ENCODE measurements at regions not wholly inside any gene's neighbourhood (a gene's known extent, or its start where the extent isn't known, plus 50 kb on each side); places are given as distances from the start of the nearest gene placed in this dataset.

DNA sequence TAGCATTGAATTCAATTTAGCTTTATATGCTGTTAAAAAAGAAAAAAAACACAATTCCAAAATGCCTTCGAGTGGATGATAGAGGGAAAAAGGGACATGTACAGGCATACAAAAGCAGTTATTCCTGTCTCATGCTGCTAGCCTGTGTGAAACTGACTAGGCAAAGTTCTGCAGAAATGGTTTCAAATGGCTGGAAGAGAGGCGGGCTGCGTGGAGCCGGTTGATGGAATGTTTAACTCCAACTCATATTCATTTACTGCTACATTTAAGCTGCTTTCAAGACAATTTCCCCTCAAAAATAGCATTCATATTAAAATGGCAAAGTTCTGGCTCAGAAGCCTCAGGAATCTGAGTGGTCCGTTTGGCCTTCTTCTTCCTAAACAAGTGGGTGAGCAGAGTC is 143.8 kb upstream of the PPARGC1A start:
- DNase-seq, result no peak

DNA sequence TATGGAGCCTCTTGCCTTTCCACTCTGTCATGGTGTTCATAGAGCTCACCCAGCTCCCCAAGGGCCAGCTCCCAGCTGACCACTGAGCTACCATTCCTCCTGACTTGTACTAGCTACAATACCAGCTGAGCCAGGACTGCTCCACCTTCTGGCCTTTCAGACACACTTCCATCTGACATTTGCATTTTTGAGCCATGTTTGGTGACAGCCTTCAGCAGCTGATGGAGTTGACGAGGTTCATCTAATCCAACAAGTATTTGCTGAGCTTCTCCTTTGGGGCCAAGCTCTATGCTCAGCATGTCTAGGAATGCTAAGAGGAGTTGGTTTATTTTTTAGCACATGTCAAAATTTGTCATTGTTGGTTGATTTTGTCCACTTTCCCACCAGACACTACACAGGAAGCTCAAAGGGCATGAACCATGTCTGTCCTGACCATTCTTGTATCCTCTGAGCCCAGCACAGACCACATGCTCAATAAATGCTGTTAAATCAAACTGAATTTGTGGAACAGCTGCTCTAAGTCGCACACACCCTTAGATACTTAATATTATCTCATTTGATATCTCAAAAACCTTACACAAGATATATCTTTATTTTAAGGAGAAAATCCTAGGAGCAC is 142.6 kb upstream of the PPARGC1A start:
- DNase-seq, result no peak

DNA sequence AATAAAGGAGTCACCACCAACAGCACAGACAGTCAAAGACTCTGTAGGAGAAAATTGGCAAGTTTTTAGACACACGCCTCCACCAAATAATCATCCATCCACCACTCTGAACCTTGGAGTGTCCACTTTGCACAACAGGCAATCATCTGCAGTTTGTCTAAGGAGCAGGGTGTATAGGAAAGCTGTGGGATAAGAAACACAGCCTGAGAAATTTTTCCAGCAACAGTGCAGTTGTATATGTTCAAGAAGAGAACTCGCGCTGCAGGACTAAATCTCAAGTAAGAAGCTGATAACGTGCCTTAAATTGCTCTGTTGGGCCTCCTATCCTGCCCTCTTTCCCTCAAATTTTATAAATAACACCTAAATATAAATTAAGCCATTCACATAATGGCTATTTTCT is 136.7 kb upstream of the PPARGC1A start:
- no peak for DNase-seq

DNA sequence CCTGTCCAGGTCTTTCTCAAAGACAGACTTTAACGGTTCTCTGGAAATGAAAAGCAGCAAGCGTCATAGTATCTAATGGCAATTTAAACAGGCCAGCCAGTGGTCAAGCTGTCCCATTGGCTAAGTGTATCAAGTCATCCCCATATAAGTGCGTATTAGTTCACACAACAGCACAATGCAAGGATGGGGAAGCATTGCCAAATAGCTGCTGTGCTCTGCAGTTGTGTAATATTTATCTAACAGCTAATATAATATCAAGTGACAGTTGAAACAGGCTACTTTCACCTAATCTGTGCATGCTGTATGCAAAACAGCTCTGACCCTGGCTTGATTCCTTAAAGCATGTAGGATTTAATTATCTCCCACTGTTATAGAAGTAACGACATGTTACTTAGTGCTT is 134.8 kb upstream of the PPARGC1A start:
- DNase-seq, result no peak

DNA sequence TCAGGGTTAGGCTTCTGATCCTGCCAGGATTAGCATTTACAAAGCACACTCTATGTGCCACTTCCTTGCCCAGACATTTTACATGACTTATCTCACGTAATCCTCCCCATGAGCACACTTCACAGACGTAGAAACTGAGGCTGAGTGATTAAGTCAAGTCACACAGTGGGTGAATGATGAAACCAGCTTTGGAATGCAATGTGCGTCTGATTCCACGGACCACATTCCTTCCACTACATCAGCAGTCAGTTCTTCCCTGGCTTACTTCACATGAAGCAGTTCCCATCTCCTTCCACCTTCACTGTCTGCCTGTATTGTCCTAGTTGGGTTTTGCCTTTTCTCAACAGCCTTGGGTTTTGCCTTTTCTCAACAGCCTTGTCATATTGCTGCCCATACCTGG is 134.3 kb upstream of the PPARGC1A start:
- no peak for DNase-seq

DNA sequence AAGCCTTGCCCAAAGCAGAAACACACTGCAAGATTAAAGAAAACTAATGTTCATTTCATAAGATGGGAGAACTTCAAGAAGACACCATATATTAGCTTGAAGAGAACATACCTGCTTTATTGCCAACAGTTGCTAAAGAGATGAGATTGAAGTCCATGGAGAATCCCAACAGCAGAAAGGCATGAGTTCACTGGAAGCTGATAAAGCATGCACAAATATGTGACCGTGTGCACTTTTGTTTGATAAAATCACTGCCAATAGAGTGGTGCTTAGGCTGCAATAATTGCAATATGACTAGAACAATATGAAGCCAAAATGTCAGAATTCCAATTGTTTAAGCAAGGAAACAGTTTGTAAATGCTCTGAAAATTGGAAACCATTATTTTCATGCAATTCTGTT is 125.9 kb upstream of the PPARGC1A start:
- no peak for DNase-seq

DNA sequence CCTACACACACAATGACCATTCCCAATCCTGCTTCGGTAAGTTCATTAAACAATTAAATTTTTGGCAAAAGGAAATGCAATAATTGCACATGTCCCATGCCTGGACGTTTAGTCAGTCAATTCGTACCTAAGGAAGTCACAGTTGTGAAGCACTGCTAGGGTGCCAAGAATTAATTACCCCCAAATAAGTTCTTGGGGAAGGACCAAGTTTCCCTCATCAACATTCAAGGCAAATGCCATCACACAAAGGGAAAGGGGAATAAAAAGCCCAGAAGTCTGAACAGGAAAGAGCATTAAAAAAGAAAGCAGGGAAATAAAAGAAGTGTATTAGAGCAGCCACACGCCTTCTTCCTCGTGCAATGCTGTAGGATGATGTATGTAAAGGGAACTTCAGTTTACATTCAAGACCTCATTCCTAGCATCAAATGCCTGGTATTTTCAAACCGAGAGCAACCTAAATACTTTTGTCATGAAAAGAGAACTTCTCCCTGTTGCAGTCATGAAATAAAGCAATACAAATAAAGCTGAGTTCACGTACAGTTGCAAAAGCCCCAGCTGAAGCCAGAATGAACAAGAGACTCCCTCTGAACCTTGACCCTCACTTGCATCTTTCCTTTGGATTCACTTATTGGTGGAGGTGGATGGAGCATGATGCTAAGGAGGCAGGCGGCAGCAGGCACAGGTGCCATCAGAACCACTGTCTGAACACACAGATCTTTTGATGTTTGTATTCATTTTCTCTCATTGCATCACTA is 124.0 kb upstream of the PPARGC1A start:
- no peak for DNase-seq

DNA sequence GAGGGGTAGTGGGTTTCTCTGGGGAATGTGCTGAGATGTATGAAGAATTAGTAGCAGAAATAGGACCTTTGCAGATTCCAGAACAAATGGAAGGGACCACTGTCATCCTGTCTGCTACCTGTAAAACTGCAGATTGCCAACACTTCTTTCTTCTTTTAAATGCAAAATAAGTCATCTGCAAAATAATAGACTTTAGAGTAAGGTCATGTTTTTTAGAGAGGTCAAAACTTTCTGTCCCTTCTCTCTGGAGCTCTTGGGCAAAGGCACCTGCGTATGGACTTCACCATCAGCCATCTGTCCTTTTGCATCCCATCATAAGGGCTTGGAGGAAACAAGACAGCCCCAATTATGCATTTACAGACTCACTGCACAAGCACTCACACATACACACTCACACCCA is 121.1 kb upstream of the PPARGC1A start:
- DNase-seq, result no peak

DNA sequence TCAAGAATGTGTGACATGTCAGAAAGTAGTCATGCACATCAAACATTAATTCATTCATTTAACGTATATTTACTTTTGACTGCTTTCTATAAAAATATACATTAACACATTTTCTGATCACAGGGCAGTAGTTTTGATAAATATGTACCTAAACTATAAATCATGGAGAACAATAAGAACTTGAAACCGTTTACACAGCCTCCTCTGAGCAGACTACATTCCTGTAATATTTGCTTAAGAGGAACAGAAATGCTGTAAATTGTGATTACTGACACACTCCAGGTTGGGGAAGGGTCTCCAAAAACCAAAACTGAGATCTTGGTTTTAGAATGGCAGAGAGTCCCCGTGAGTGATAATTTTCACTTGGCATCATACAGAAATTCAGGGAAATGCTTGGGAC is 120.7 kb upstream of the PPARGC1A start:
- DNase-seq, result no peak

DNA sequence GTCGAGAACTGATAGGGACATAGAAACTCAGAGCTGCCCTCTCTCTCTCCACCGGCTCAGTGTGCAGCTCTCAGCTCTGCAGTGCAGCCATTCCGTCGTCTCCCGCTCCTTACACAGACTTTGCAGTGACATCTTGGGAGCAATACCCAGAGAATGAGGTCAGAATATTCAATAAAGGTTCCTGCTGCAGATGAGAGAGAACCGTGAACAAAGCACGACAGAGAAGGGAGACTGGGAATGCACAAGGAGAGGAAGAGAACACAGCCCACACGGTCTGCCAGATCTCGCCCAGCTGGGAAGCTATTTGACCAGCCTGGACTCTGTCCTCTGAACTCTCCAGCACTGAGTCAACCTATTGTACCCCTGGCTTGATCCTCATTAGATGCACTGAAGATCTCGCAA is 118.0 kb upstream of the PPARGC1A start:
- DNase-seq, result no peak

DNA sequence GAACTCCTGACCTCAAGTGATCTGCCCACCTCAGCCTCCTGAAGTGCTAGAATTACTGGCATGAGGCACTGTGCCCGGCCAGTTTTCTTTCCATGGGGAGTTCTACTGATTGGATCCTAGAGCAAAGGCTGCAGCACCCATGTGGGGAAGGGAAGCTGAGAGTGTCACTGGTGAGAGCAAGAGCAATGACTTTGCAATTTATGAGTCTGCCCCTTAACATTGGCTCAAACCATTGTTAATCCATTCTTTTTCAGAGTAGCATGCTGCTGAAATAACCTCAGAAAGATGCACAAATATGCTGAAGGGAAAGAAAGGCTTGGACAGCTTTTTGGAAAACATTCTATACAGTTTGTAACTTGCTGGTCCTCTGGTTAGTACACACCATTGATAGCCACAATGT is 116.4 kb upstream of the PPARGC1A start:
- DNase-seq, result no peak

DNA sequence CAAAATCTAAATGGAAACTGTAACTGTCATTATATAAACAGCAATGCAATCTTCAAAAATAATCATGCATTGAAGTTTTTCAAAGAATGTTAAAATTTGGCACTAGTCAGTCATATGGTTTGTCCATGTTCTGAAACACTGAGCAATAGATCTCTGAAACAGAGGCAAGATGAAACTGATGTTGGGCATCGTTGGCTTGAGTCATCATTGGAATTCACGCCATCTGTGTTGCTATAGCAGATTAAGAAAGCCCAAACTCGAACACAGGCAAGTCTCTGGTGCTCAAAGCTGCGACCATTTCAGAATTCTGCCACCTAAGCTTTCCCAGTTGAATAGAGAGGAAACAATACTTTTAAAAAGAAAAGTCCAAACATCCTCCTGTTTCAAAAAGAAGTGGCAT is 114.1 kb upstream of the PPARGC1A start:
- DNase-seq, result no peak

DNA sequence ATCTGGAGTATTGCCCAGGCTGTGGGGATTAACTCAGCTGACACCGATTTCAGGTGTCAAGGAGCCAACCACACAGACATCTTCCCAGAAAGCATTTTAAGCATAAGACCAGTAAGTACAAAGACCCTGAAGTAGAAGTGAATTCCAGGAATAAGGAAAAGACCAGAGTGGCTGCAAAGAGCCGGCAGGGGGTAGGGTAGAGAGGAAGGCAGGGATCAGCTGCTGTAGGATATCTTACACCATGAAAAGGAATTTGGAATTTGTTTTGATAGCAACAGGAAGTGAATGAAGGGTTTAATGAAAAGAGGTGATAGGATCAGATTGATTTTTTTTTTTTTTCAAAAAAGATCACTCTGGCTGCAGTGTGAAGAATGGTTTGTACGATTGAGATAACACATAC is 113.6 kb upstream of the PPARGC1A start:
- no peak for DNase-seq

DNA sequence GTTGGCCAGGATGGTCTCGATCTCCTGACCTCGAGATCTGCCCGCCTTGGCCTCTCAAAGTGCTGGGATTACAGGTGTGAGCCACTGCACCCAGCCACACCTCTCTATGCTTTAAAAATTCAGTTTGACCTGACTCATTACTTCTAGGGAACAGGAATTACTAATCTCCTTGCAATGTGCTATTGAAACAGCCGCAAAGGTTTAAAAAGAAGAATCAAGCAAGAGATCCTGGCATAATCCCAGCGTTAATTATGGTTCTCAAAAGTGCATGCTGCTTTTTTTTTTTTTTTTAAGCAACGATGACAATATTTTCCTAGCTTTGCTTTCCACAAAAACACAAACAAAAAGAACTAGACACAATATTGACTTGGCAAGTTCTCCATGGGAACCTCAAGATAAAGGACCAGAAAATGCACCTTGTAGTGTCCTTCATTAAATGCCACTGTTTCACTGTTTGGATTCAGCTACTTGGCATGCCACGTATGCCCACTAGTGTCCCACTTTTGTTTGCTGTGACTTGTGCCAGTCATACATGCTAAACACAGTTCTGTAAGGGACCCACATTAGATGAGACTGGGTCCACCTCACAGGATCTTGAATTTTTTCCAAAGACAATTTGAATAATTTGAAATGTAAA is 112.6 kb upstream of the PPARGC1A start:
- no peak for DNase-seq

DNA sequence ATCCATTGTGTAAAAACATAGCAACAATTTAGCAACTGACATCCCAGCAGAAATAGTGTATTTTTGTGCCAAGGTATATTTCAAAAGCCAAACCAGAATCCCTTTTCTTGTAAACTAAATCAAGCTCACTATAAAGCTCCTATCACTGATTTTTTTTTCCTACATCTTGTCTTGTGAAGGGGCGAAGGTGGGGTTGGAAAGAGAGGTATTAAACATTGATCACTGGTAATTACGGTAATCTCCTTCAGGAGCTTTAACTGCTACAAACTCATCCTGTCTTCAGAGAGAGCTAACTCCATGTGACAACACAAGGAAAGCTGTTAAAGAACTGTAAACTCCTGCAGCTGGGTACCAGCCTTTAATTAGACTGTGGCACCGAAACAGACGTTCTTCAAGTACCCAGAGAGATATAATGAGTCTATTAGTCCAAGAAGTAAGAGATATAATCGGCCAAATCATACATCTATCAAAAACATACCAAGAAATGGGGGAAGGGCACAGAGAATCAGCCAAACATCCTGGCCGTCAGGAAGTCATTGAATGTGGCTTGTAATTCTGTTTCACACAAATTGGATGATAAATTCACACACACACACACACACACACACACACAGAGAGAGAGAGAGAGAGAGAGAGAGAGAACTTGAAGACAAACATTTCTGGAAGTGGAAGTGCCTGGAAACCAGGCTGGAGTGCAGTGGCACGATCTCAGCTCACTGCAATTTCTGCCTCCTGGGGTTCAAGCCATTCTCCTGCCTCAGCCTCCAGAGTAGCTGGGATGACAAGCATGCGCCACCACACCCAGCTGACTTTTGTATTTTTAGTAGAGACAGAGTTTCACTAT is 111.9 kb upstream of the PPARGC1A start:
- DNase-seq, result no peak

DNA sequence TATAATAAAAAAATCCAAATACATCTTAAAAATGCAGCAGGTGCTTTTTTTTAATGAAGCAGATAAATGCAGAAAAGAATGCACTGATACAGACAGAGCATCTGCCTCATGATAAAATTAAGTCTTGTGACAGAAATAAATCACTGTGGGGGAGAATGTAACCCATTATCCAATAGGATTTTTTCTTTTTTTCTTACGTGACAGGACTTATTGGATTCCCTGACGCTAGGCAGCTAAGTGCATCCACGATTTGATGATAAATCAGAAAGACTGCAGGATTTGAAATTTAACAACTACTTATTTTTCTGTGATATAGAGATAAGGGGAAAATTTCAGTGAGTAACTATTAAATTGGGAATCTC is 110.6 kb upstream of the PPARGC1A start:
- no peak for DNase-seq

DNA sequence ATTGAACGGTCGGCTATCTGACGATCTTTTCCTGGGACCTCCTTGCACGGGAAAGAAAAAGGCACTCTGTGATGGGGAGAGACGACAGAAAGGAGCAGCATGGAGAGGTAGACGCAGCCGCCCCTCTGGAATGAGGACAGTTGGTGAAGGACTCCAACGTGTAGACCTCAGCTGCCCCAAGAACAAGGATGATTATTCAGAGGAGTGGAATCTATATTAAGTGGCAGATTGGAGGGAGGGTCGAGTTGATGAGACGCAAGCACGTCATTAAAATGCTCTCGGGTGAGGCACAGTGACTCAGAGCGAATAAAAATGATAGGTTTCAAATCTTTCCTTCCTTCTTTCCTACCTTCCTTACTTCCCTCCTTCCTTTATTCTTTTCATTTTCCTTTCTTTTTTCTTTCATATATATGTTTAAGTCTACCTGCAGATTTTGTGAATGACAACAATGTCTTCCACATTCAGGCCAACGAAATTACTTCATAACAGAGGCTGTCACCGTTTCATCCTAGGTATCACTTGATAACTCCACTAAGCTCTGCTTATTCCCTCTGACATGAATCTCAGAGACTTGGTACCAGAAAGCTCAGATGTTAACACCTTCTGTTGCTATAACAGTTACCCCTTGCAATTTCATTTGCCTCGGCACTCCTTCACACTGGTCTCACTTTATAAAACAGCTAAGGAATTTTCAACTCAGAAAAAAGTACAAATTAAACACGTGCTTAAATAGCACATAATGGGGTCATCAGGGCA is 110.0 kb upstream of the PPARGC1A start:
- DNase-seq, result no peak

DNA sequence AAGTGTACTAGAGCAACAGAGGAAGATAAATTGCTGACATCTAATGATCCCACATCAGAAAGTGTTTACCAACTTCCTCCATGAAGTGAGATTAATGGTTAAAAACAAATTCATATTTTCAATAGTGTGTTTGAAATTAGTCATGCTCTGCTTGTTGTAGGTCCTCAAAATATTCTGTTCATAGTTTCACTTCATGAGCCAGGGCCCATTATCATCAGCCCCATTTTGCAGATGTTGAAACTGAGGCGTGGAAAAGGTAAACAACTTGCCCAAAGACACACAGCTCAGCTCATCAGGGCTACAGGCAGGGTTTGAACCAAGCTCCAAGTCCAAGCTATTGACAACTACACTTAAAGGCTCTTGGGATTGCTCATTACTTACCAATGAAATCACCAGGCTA is 103.5 kb upstream of the PPARGC1A start:
- DNase-seq, result no peak

DNA sequence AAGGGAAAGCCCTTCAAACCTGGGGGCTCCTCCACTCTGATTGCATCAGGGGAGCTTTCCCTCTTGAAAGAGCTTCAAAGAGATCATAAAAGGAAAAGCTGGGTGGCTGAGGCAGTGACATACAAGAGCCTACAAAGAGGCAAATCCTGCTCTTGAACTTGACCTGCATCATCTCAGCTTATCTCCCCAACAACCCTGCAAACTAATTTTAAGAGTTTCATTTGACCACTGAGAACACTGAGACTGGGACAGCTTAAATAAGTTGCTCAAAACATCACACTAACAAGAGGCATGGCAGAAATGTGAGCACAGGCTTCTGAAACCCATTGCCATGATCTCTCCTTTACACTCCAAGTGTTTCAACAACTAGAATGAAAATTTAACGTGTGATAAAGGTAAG is 101.6 kb upstream of the PPARGC1A start:
- DNase-seq, result no peak

DNA sequence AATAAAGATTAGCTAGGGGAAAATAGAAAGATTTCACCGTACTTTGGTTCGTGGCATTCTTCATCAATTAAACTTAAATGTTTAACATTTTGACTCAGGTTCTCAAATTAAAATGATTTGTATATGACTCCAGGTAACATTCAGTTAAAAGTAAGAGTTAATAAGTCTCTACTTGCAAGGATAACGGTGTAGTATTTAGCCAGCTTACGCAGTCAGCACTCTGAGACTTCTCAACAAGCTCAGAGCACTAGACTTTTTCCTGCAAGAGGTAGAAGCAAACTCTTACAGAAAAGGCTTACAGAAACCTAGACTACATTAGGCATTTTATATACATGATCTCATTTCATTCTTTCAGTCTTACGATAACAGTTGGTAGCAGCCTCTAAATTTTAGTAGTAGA is 96.4 kb upstream of the PPARGC1A start:
- DNase-seq, result no peak

DNA sequence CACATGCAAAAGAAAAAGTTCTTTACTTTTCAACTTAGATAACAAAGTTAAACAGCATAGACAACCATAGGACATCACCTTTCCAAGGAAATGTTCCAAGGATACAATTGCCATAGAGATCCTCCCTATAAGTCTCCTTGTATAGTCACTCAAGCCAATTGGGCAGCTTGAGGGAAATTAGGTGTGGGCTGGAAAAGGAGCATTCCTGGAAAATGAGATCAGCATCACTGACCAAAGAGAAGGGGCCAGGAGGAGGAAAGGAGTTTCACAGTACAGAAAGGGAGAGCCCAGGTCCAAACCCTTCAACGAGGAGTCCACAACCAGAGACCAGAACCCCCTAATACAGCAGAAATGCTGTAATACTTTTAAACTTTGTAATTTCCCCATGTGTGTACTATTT is 91.5 kb upstream of the PPARGC1A start:
- no peak for DNase-seq

DNA sequence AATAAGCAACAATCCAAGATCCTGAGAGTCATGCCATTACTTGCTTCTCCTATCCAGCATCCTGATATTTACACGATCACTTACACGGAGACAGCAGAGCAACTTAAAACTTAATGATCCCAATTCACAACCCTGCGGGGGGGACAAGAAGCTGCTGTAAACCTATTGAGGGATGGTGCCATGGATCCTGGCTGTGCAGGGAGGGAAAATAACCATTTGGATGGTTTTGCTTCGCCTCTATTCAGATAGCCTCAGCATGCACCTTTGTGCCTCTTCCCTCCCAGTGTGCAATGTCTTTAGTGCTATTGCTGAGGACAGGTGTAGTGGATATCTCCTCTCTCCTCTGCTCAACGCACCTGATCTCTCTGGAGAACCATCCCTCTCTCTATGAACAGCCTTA is 89.7 kb upstream of the PPARGC1A start:
- DNase-seq, result no peak

DNA sequence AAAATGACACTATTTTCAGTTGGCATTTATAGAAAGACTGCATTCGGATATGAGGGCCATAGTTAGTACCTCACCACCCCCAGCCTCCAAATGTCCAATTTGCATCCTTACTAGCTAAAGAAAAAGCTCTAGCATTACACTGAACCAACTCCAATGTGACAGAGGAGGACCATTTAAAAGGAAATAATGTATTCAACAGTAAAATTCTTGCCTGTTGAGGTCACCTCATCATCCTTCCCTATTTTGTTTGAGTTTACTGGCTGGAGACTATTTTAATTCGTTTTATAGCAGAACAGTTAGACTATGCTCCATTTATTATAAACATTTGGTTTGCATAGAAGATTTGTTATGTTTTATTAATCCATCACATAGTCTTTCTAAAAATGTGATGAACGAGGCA is 88.2 kb upstream of the PPARGC1A start:
- DNase-seq, result no peak
